ENCODE measurements at regions not wholly inside any gene's neighbourhood (a gene's known extent, or its start where the extent isn't known, plus 50 kb on each side); places are given as distances from the start of the nearest gene placed in this dataset.

GRCh38 chr18:51734576-51734975 lies 537.1 kb upstream of the MEX3C start:
- BruUV-seq (replicated peaks), result no TSS peak
- Mint-ChIP-seq H3K4me3 (ENCODE audit: low read depth, unreplicated experiment) (no peak overlapping the region), H3K4me1 (ENCODE audit: low read depth, unreplicated experiment) (no peaks in the 10 kb centered on the region), H3K9me3 (ENCODE audit: low read depth, unreplicated experiment) (peaks cover 3% of the 10 kb centered on the region), H3K27ac (ENCODE audit: unreplicated experiment) (no peak overlapping the region), H3K27me3 (ENCODE audit: unreplicated experiment) (peaks cover under 1% of the 10 kb centered on the region), H3K36me3 (ENCODE audit: insufficient read depth, unreplicated experiment) (no peaks in the 10 kb centered on the region)
- DNase-seq, result no peak
- no peak for TF ChIP-seq CTCF (IDR thresholded peaks at IDR 0.05; ENCODE audit: unreplicated experiment)
- CTCF ChIA-PET, result no interaction called here
- intact Hi-C loops (cut with micrococcal nuclease; ENCODE audit: unreplicated experiment), result no loop called here

DNA sequence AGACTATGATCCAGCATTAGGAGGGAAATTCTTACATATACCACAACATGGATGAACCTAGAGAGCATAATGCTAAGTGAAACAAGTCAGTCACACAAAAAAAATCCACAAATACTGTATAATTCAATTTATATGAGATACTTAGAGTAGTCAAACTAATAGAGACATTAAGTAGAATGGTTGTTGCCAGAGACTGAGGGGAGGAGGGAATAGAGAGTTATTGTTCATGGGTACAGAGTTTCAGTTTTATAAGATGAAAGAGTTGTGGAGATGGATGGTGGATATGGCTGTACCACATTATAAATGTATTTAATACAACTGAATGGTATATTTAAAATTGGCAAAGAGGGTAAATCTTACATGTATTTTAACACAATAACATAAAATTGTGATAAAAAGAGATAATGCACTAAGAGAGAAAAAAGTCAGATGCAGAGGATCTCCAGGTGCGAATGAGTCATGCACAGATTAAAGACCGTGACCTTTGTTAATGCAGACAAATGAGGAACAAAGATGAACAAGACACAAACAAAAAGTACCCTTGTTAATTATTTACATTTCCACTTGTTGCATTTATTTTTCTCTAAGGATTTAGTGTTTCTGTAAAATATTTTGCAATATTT lies 541.7 kb upstream of the MEX3C start:
- Mint-ChIP-seq H3K27ac (ENCODE audit: unreplicated experiment) (no peak overlapping the region), H3K36me3 (ENCODE audit: insufficient read depth, unreplicated experiment) (no peaks in the 10 kb centered on the region), H3K4me3 (ENCODE audit: low read depth, unreplicated experiment) (no peak overlapping the region), H3K27me3 (ENCODE audit: unreplicated experiment) (no peaks in the 10 kb centered on the region), H3K4me1 (ENCODE audit: low read depth, unreplicated experiment) (no peaks in the 10 kb centered on the region), H3K9me3 (ENCODE audit: low read depth, unreplicated experiment) (peaks cover 3% of the 10 kb centered on the region)
- DNase-seq, result no peak
- BruUV-seq (replicated peaks), result no TSS peak
- CTCF ChIA-PET, result no interaction called here
- intact Hi-C loops (cut with micrococcal nuclease; ENCODE audit: unreplicated experiment), result no loop called here
- TF ChIP-seq CTCF (IDR thresholded peaks at IDR 0.05; ENCODE audit: unreplicated experiment), result no peak

DNA sequence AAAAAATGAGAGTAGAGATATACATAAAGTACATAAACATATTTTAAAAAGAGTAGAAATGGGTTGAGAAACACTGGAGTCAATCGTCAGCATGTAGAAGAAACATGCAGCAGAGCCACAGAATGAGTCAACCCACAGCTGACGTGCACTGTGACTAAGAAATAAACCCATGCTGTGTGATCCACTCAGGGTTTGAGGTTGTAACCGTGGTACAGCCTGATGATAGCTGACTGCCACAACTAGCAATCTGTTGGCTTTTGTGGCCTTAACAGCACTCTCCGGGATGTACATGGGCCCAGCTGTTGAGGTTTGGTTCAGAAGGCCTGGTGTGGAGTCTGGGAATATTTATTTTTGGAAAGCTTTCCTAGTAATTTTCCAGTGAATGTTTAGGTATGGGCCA lies 554.4 kb upstream of the MEX3C start:
- TF ChIP-seq CTCF (IDR thresholded peaks at IDR 0.05; ENCODE audit: unreplicated experiment), result no peak
- Mint-ChIP-seq H3K4me3 (ENCODE audit: low read depth, unreplicated experiment) (no peak overlapping the region), H3K4me1 (ENCODE audit: low read depth, unreplicated experiment) (no peaks in the 10 kb centered on the region), H3K27me3 (ENCODE audit: unreplicated experiment) (peaks cover 31% of the 10 kb centered on the region), H3K36me3 (ENCODE audit: insufficient read depth, unreplicated experiment) (no peaks in the 10 kb centered on the region), H3K27ac (ENCODE audit: unreplicated experiment) (no peak overlapping the region), H3K9me3 (ENCODE audit: low read depth, unreplicated experiment) (no peaks in the 10 kb centered on the region)
- no TSS peak for BruUV-seq (replicated peaks)
- intact Hi-C loops (cut with micrococcal nuclease; ENCODE audit: unreplicated experiment), result no loop called here
- DNase-seq, result no peak
- CTCF ChIA-PET, result no interaction called here

- H3K4me1 Mint-ChIP-seq (ENCODE audit: low read depth, unreplicated experiment), result no peaks in the 10 kb centered on the region
- no peak for DNase-seq
- BruUV-seq (replicated peaks), result no TSS peak
- TF ChIP-seq CTCF (IDR thresholded peaks at IDR 0.05; ENCODE audit: unreplicated experiment), result no peak
- intact Hi-C loops (cut with micrococcal nuclease; ENCODE audit: unreplicated experiment), result no loop called here
- CTCF ChIA-PET, result no interaction called here
- no peak overlapping the region for H3K4me3 Mint-ChIP-seq (ENCODE audit: low read depth, unreplicated experiment)
- H3K36me3 Mint-ChIP-seq (ENCODE audit: insufficient read depth, unreplicated experiment), result no peaks in the 10 kb centered on the region
- H3K9me3 Mint-ChIP-seq (ENCODE audit: low read depth, unreplicated experiment), result no peaks in the 10 kb centered on the region
- H3K27me3 Mint-ChIP-seq (ENCODE audit: unreplicated experiment), result peaks cover 32% of the 10 kb centered on the region
- no peak overlapping the region for H3K27ac Mint-ChIP-seq (ENCODE audit: unreplicated experiment)
Measured at GRCh38 chr18:51753365-51754057, 556.0 kb upstream of the MEX3C start.

All from Calu3 (cell line).